Suprapubic skin (tissue), 4 donors: ENCODE measurements at regions not wholly inside any gene's neighbourhood (a gene's known extent, or its start where the extent isn't known, plus 50 kb on each side); places are given as distances from the start of the nearest gene placed in this dataset.

Experiments
- CTCF ChIP-seq, 2 donors: fragments of 200-600 bp in 1 of 2; fragments of 450-650 bp in 1 of 2; sonication (generic) in 1 of 2; IDR thresholded peaks; one replicate each; pipeline ENCODE4 v1.5.1; 2016 to 2019; ENCODE audit warnings: antibody characterized with exemption in 2 of 2, mild to moderate bottlenecking in 1 of 2, moderate library complexity in 1 of 2
- EP300 ChIP-seq: sonication (generic); formaldehyde crosslinking; IDR thresholded peaks from one replicate; pipeline ENCODE4 v1.6.1; 2017; ENCODE audit warnings: antibody characterized with exemption
- POLR2A ChIP-seq, 2 donors: fragments of 450-650 bp; IDR thresholded peaks; one replicate each; pipeline ENCODE4 v1.6.1; 2017; ENCODE audit warnings: antibody characterized with exemption in 2 of 2, mild to moderate bottlenecking in 2 of 2, moderate library complexity in 2 of 2
- POLR2AphosphoS5 ChIP-seq, 3 donors: sonication (generic); formaldehyde crosslinking; IDR thresholded peaks; one replicate each; pipeline ENCODE4 v1.6.1; 2017; ENCODE audit warnings: antibody characterized with exemption in 3 of 3

GRCh38 chr14:42173206-42173605, 566.5 kb downstream of the LRFN5 start:
- TF ChIP-seq CTCF (IDR thresholded peaks at IDR 0.05): no peak
- no peak for TF ChIP-seq EP300
- no peak for TF ChIP-seq POLR2AphosphoS5 (IDR thresholded peaks at IDR 0.05)
- TF ChIP-seq POLR2A (IDR thresholded peaks at IDR 0.05): no peak
